K562 (cell line): ENCODE measurements at regions not wholly inside any gene's neighbourhood (a gene's known extent, or its start where the extent isn't known, plus 50 kb on each side); places are given as distances from the start of the nearest gene placed in this dataset.
A peak's percentile ranks its signal among the peaks of the same experiment; 100 is the strongest.

Experiments
- ATAC-seq: fragments of 200-7000 bp; cut with Tn5 transposase; 3 replicates; pipeline ENCODE4 v1.9.1; 2020; ENCODE audit warnings: moderate library complexity
- BruUV-seq: library from RNA; stranded (reverse); fragments of 400-500 nt; replicated peaks from 2 replicates; lab custom pipeline; 2021; lab: Mats Ljungman, UMichigan
- CTCF ChIA-PET: fragments of 300-600 bp; formaldehyde crosslinking; extraction: SDS; loops from one replicate; lab custom pipeline; 2021; ENCODE audit warnings: low intra/inter-chr PET ratio; lab: Yijun Ruan, JAX
- POLR2A ChIA-PET: fragments of 300-600, 350-650 bp; sonication (Branson Sonifier 250); formaldehyde crosslinking; extraction: SDS; loops from one replicate; lab custom pipeline; 2021; ENCODE audit warnings: antibody characterized with exemption, inconsistent platforms; lab: Yijun Ruan, JAX
- DNase-seq, 4 experiments: peaks; one replicate each; pipeline versions ENCODE4 v3.0.0 to v3.0.0-alpha.2; 2011 to 2018; ENCODE audit warnings: low spot score in 3 of 4, mixed read lengths in 3 of 4; ENCODE audit errors: extremely low read depth in 1 of 4
- FAIRE-seq: peaks from 2 replicates; lab custom pipeline; 2011; peaks lifted over from hg19 to GRCh38; lab: Jason Lieb, UNC
- H2AFZ ChIP-seq: 2 replicates; pipeline ENCODE4 v1.6.0; 2011; ENCODE audit warnings: low read depth, low read length, control low read depth, inconsistent platforms
- H3K27ac ChIP-seq: fragments of 200-600 bp; 3 replicates; pipeline ENCODE4 v1.8.0; 2011; ENCODE audit warnings: low read depth, mild to moderate bottlenecking, control low read depth, inconsistent platforms, low read length, moderate library complexity, mixed read lengths; ENCODE audit errors: extremely low read depth
- H3K27me3 ChIP-seq, 2 experiments: fragments of 300-600 bp in 1 of 2; 2 replicates in 1 of 2; 3 replicates in 1 of 2; pipeline versions ENCODE4 v1.6.0 to v1.8.0; 2011; ENCODE audit warnings: inconsistent platforms in 2 of 2, low read length in 2 of 2, mild to moderate bottlenecking in 1 of 2, mixed read lengths in 1 of 2, moderate library complexity in 1 of 2; ENCODE audit not compliant: control insufficient read depth in 2 of 2, insufficient read depth in 2 of 2
- H3K36me3 ChIP-seq: fragments of 300-600 bp; 3 replicates; pipeline ENCODE4 v1.8.0; 2011; ENCODE audit warnings: mild to moderate bottlenecking, low read length, inconsistent platforms; ENCODE audit not compliant: control insufficient read depth, insufficient read depth
- H3K4me1 ChIP-seq, 2 experiments: fragments of 200-600 bp in 1 of 2; replicated peaks in 1 of 2; 2 replicates in 1 of 2; 3 replicates in 1 of 2; pipeline versions ENCODE4 v1.5.1 to v1.8.0; 2011; ENCODE audit warnings: inconsistent platforms in 2 of 2, low read length in 2 of 2, mild to moderate bottlenecking in 1 of 2, mixed read lengths in 1 of 2, moderate library complexity in 1 of 2; ENCODE audit not compliant: control insufficient read depth in 2 of 2, insufficient read depth in 2 of 2
- H3K4me2 ChIP-seq: 2 replicates; pipeline ENCODE4 v1.6.1; 2011; ENCODE audit warnings: low read length, control low read depth, inconsistent platforms, mixed read lengths; ENCODE audit not compliant: insufficient read depth
- H3K4me3 ChIP-seq: fragments of 200-600 bp; sonication (generic), shearing (Covaris generic); 2 replicates; pipeline ENCODE4 v1.5.1; 2016; ENCODE audit warnings: control low read depth, inconsistent platforms
- H3K79me2 ChIP-seq: fragments of 200-600 bp; 3 replicates; pipeline ENCODE4 v1.8.0; 2011; ENCODE audit warnings: low read length, inconsistent platforms; ENCODE audit not compliant: control insufficient read depth, insufficient read depth
- H3K9ac ChIP-seq, 2 experiments: 2 replicates each; pipeline versions ENCODE4 v1.6.0 to v1.6.1; 2011; ENCODE audit warnings: low read depth in 2 of 2, low read length in 2 of 2, control low read depth in 1 of 2, inconsistent platforms in 1 of 2, mild to moderate bottlenecking in 1 of 2, mixed read lengths in 1 of 2; ENCODE audit not compliant: insufficient read depth in 1 of 2
- H3K9me1 ChIP-seq: one replicate; pipeline ENCODE4 v1.6.0; 2011; ENCODE audit warnings: inconsistent platforms, mild to moderate bottlenecking, low read length, moderate library complexity; ENCODE audit not compliant: control insufficient read depth, insufficient read depth
- H3K9me3 ChIP-seq: replicated peaks from 2 replicates; pipeline ENCODE4 v1.5.1; 2011; ENCODE audit warnings: low read depth, low read length, inconsistent platforms; ENCODE audit not compliant: control insufficient read depth, insufficient read depth
- H4K20me1 ChIP-seq: replicated peaks from 2 replicates; pipeline ENCODE4 v1.6.1; 2011; ENCODE audit warnings: low read length, inconsistent platforms, mixed read lengths; ENCODE audit not compliant: control insufficient read depth, insufficient read depth
- TFAM ChIP-seq: fragments of 250-450 bp; sonication (Bioruptor Pico); conservative IDR thresholded peaks from 2 replicates; pipeline ENCODE4 v1.5.0; 2021; ENCODE audit warnings: mild to moderate bottlenecking, moderate library complexity
- USF2 ChIP-seq: sonication (generic); formaldehyde crosslinking; IDR thresholded peaks from 2 replicates; pipeline ENCODE4 v1.5.0; 2020; ENCODE audit warnings: missing genetic modification reagents
- WGBS: fragments of 100-300 bp; shearing (Covaris generic); methylation state at CpG from one replicate; pipeline ENCODE4 v1.1.6; 2016; ENCODE audit warnings: low coverage, mixed read lengths; ENCODE audit not compliant: insufficient coverage; ENCODE audit errors: missing lambda C conversion rate; 5-methylcytosine and 5-hydroxymethylcytosine counted together
- in situ Hi-C: fragments of 300-500 bp; cut with MboI; formaldehyde crosslinking; loops from 4 replicates; pipeline ENCODE4 v1.15.0; 2018; ENCODE audit warnings: inconsistent platforms, mixed read lengths
- intact Hi-C: fragments of 100-400 bp; cut with micrococcal nuclease; formaldehyde crosslinking; loops from 2 replicates; pipeline ENCODE4 v1.14.2; 2022
- TF ChIP-seq, protein P1 (sequence below): fragments of 450-650 bp; formaldehyde crosslinking; IDR thresholded peaks from 2 replicates; pipeline ENCODE4 v1.4.0; 2020; ENCODE audit warnings: mild to moderate bottlenecking, mixed read lengths

- Histone ChIP-seq H3K4me2 (no peak overlapping the region), H3K79me2 (no peaks in the 10 kb centered on the region), H3K27me3 (peaks cover 4 to 10% of the 10 kb centered on the region in 2 experiments; a peak in 2 of 5 replicates), H3K27ac (no peak overlapping the region), H3K9me1 (no peaks in the 10 kb centered on the region), H3K4me1 (no peaks in the 10 kb centered on the region), H4K20me1 (no peaks in the 10 kb centered on the region), H3K36me3 (no peaks in the 10 kb centered on the region), H3K4me3 (no peak overlapping the region), H3K9me3 (no peaks in the 10 kb centered on the region), H2AFZ (no peak overlapping the region), H3K9ac (no peak overlapping the region)
- no TSS peak for BruUV-seq
- 0% methylated on average over 8 of the region's 8 CpGs for WGBS
- intact Hi-C loops: no loop called here
- ChIA-PET CTCF (no interaction called here), POLR2A (no interaction called here)
- no peak for DNase-seq
- ATAC-seq: no peak
- in situ Hi-C loops: no loop called here
- TF ChIP-seq USF2 (CRISPR knock-in tag) (peak; percentile 34; the same call in 1 of the 2 replicates), TFAM (CRISPR knock-in tag) (no peak)
- TF ChIP-seq, protein P1, sequence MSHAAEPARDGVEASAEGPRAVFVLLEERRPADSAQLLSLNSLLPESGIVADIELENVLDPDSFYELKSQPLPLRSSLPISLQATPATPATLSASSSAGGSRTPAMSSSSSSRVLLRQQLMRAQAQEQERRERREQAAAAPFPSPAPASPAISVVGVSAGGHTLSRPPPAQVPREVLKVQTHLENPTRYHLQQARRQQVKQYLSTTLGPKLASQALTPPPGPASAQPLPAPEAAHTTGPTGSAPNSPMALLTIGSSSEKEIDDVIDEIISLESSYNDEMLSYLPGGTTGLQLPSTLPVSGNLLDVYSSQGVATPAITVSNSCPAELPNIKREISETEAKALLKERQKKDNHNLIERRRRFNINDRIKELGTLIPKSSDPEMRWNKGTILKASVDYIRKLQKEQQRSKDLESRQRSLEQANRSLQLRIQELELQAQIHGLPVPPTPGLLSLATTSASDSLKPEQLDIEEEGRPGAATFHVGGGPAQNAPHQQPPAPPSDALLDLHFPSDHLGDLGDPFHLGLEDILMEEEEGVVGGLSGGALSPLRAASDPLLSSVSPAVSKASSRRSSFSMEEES (CRISPR knock-in tag): peak; percentile 55
- FAIRE-seq: no peak
Observed at GRCh38 chr5:14017904-14018303, 73.4 kb upstream of the DNAH5 start.
